Stomach (tissue), 4 donors: ENCODE measurements at regions not wholly inside any gene's neighbourhood (a gene's known extent, or its start where the extent isn't known, plus 50 kb on each side); places are given as distances from the start of the nearest gene placed in this dataset.

Experiments used
- CTCF ChIP-seq, 7 experiments: fragments of 450-650 bp in 4 of 7; fragments of 200-600 bp in 3 of 7; sonication (generic) in 3 of 7; IDR thresholded peaks; one replicate each; pipeline ENCODE4 v1.5.1; 2016 to 2019; ENCODE audit warnings: antibody characterized with exemption in 7 of 7, control low read depth in 2 of 7, mild to moderate bottlenecking in 1 of 7
- POLR2A ChIP-seq, 4 donors: fragments of 450-650 bp; IDR thresholded peaks; one replicate each; pipeline ENCODE4 v1.6.1; 2016; ENCODE audit warnings: antibody characterized with exemption in 4 of 4, control low read depth in 2 of 4, mild to moderate bottlenecking in 1 of 4, moderate library complexity in 1 of 4

GRCh38 chr6:113402544-113402943, 454.6 kb upstream of the MARCKS start:
- TF ChIP-seq CTCF (IDR thresholded peaks at IDR 0.05) (no peak), POLR2A (IDR thresholded peaks at IDR 0.05) (no peak)
